ENCODE measurements at regions not wholly inside any gene's neighbourhood (a gene's known extent, or its start where the extent isn't known, plus 50 kb on each side); places are given as distances from the start of the nearest gene placed in this dataset.

GRCh38 chr7:357531-358209, 67.7 kb downstream of the FOXL3 start:
- peaks cover 28% of the 10 kb centered on the region for H3K4me1 ChIP-seq (ENCODE audit: control insufficient read depth, insufficient read depth, low read length)
- H3K9me3 ChIP-seq (ENCODE audit: control insufficient read depth, insufficient read depth, low read length), result peaks cover 13% of the 10 kb centered on the region
- no peak overlapping the region for H3K27ac ChIP-seq (ENCODE audit: low read length)
- DNase-seq (no peak), ATAC-seq (no peak)
- H3K36me3 ChIP-seq (ENCODE audit: control insufficient read depth, insufficient read depth, low read length), result no peaks in the 10 kb centered on the region
- Mint-ChIP-seq H3K4me1 (peaks cover 17 to 20% of the 10 kb centered on the region in 2 donors), H3K27ac (no peak overlapping the region), H3K9me3 (peaks cover 3 to 4% of the 10 kb centered on the region in 2 donors), H3K27me3 (ENCODE audit: low read depth in 2 of 2) (peaks cover 11 to 20% of the 10 kb centered on the region in 2 donors), H3K4me3 (no peak overlapping the region), H3K36me3 (peaks cover 11% of the 10 kb centered on the region)
- 86% methylated on average over 12 of the region's 12 CpGs for WGBS (ENCODE audit: insufficient coverage)
- intact Hi-C loops (cut with micrococcal nuclease), result no loop called here
- peaks cover 8% of the 10 kb centered on the region for H3K27me3 ChIP-seq (ENCODE audit: control insufficient read depth, insufficient read depth, low read length)
- no peak overlapping the region for H3K4me3 ChIP-seq (ENCODE audit: low read length)
- no peak for TF ChIP-seq CTCF (IDR thresholded peaks at IDR 0.05)

- no peak for DNase-seq
- Histone ChIP-seq H3K4me3 (ENCODE audit: low read length) (no peak overlapping the region), H3K27me3 (ENCODE audit: control insufficient read depth, insufficient read depth, low read length) (peaks cover 8% of the 10 kb centered on the region), H3K4me1 (ENCODE audit: control insufficient read depth, insufficient read depth, low read length) (peaks cover 32% of the 10 kb centered on the region), H3K27ac (ENCODE audit: low read length) (no peak overlapping the region), H3K9me3 (ENCODE audit: control insufficient read depth, insufficient read depth, low read length) (peaks cover 13% of the 10 kb centered on the region), H3K36me3 (ENCODE audit: control insufficient read depth, insufficient read depth, low read length) (no peaks in the 10 kb centered on the region)
- no peak overlapping the region for H3K4me3 Mint-ChIP-seq
- peaks cover 18 to 23% of the 10 kb centered on the region in 2 donors for H3K4me1 Mint-ChIP-seq
- H3K36me3 Mint-ChIP-seq, result peaks cover 11% of the 10 kb centered on the region
- TF ChIP-seq CTCF (IDR thresholded peaks at IDR 0.05), result no peak
- WGBS (ENCODE audit: insufficient coverage), result 93% methylated on average over 1 of the region's 1 CpG
- H3K27me3 Mint-ChIP-seq (ENCODE audit: low read depth in 2 of 2), result peaks cover 11 to 20% of the 10 kb centered on the region in 2 donors
- no peak overlapping the region for H3K27ac Mint-ChIP-seq
- H3K9me3 Mint-ChIP-seq, result peaks cover 3 to 4% of the 10 kb centered on the region in 2 donors
- intact Hi-C loops (cut with micrococcal nuclease), result no loop called here
- ATAC-seq, result no peak
Observed at GRCh38 chr7:358352-358751, 68.4 kb downstream of the FOXL3 start.

- Mint-ChIP-seq H3K4me1 (peaks cover 22 to 28% of the 10 kb centered on the region in 2 donors), H3K27ac (no peak overlapping the region), H3K27me3 (ENCODE audit: low read depth in 2 of 2) (peaks cover 11 to 20% of the 10 kb centered on the region in 2 donors), H3K36me3 (peaks cover 11% of the 10 kb centered on the region), H3K4me3 (no peak overlapping the region), H3K9me3 (peaks cover 3 to 4% of the 10 kb centered on the region in 2 donors)
- intact Hi-C loops (cut with micrococcal nuclease), result no loop called here
- no peak overlapping the region for H3K4me3 ChIP-seq (ENCODE audit: low read length)
- DNase-seq, result no peak
- no peak for TF ChIP-seq CTCF (IDR thresholded peaks at IDR 0.05)
- 47% methylated on average over 19 of the region's 19 CpGs for WGBS (ENCODE audit: insufficient coverage)
- no peak for ATAC-seq
- peaks cover 8% of the 10 kb centered on the region for H3K27me3 ChIP-seq (ENCODE audit: control insufficient read depth, insufficient read depth, low read length)
- peaks cover 13% of the 10 kb centered on the region for H3K9me3 ChIP-seq (ENCODE audit: control insufficient read depth, insufficient read depth, low read length)
- peaks cover 41% of the 10 kb centered on the region for H3K4me1 ChIP-seq (ENCODE audit: control insufficient read depth, insufficient read depth, low read length)
- H3K36me3 ChIP-seq (ENCODE audit: control insufficient read depth, insufficient read depth, low read length), result no peaks in the 10 kb centered on the region
- no peak overlapping the region for H3K27ac ChIP-seq (ENCODE audit: low read length)
Observed at GRCh38 chr7:359226-359765, 69.3 kb downstream of the FOXL3 start.

Measured in natural killer cell (primary cell).